Fibroblast of lung (primary cell): ENCODE measurements at regions not wholly inside any gene's neighbourhood (a gene's known extent, or its start where the extent isn't known, plus 50 kb on each side); places are given as distances from the start of the nearest gene placed in this dataset.

Experiments used
- DNase-seq, 2 donors: peaks; one replicate each; pipeline versions ENCODE4 v3.0.0 to v3.0.0-alpha.2; 2010; ENCODE audit warnings: low read depth in 2 of 2
- H2AFZ ChIP-seq: 2 replicates; pipeline ENCODE4 v1.5.1; 2012; ENCODE audit warnings: low read length, control low read depth, inconsistent platforms
- H3K27ac ChIP-seq: 2 replicates; pipeline ENCODE4 v1.5.1; 2011; ENCODE audit warnings: low read length, control low read depth; ENCODE audit not compliant: insufficient read depth
- H3K27me3 ChIP-seq: 2 replicates; pipeline ENCODE4 v1.5.1; 2011; ENCODE audit warnings: mild to moderate bottlenecking, low read length; ENCODE audit not compliant: control insufficient read depth, insufficient read depth
- H3K36me3 ChIP-seq: 2 replicates; pipeline ENCODE4 v1.5.1; 2011; ENCODE audit warnings: low read length; ENCODE audit not compliant: control insufficient read depth, insufficient read depth
- H3K4me1 ChIP-seq: 2 replicates; pipeline ENCODE4 v1.5.1; 2011; ENCODE audit warnings: low read length; ENCODE audit not compliant: control insufficient read depth, insufficient read depth; ENCODE audit errors: extremely low read depth
- H3K4me2 ChIP-seq: 2 replicates; pipeline ENCODE4 v1.5.1; 2011; ENCODE audit warnings: low read length, control low read depth; ENCODE audit not compliant: insufficient read depth; ENCODE audit errors: extremely low read depth
- H3K4me3 ChIP-seq, 4 experiments: fragments of 200-600 bp in 1 of 4; sonication (generic) in 1 of 4; replicated peaks in 1 of 4; 2 replicates each; pipeline ENCODE4 v1.5.1; 2011 to 2016; ENCODE audit warnings: low read length in 4 of 4, low read depth in 3 of 4, mild to moderate bottlenecking in 3 of 4, control low read depth in 2 of 4, inconsistent platforms in 1 of 4, mixed read lengths in 1 of 4; ENCODE audit not compliant: insufficient read depth in 1 of 4; ENCODE audit errors: control extremely low read depth in 1 of 4
- H3K79me2 ChIP-seq: 2 replicates; pipeline ENCODE4 v1.5.1; 2012; ENCODE audit warnings: mild to moderate bottlenecking, low read length, inconsistent platforms; ENCODE audit not compliant: control insufficient read depth, insufficient read depth
- H3K9ac ChIP-seq: 2 replicates; pipeline ENCODE4 v1.5.1; 2011; ENCODE audit warnings: mild to moderate bottlenecking, low read length, control low read depth; ENCODE audit not compliant: insufficient read depth
- H3K9me3 ChIP-seq: 2 replicates; pipeline ENCODE4 v1.5.1; 2012; ENCODE audit warnings: low read depth, low read length; ENCODE audit not compliant: control insufficient read depth, insufficient read depth
- H4K20me1 ChIP-seq: 2 replicates; pipeline ENCODE4 v1.5.1; 2011; ENCODE audit warnings: low read length; ENCODE audit not compliant: control insufficient read depth, insufficient read depth; ENCODE audit errors: extremely low read depth
- CTCF ChIP-seq, 2 donors: IDR thresholded peaks in 1 of 2; conservative IDR thresholded peaks in 1 of 2; 1 replicate in 1 of 2; 2 replicates in 1 of 2; pipeline ENCODE4 v1.5.1; 2011 to 2012; ENCODE audit warnings: low read length in 2 of 2, control low read depth in 1 of 2, inconsistent platforms in 1 of 2, low read depth in 1 of 2, mild to moderate bottlenecking in 1 of 2
- EZH2 ChIP-seq: IDR thresholded peaks from 2 replicates; pipeline ENCODE4 v1.5.1; 2012; ENCODE audit warnings: low read length, control low read depth, mild to moderate bottlenecking; ENCODE audit errors: missing control alignments

GRCh38 chr5:111574311-111574710 lies 62.0 kb upstream of the STARD4 start:
- no peak overlapping the region for H3K27ac ChIP-seq
- peak in 1 of 2 donors; percentile 20 for DNase-seq
- no peaks in the 10 kb centered on the region for H3K27me3 ChIP-seq
- H3K79me2 ChIP-seq, result no peaks in the 10 kb centered on the region
- no peak overlapping the region for H3K4me2 ChIP-seq
- no peak for TF ChIP-seq EZH2
- no peak for TF ChIP-seq CTCF (conservative IDR thresholded peaks at IDR 0.05 in 1 of 2, IDR thresholded peaks at IDR 0.05 in 1 of 2; ENCODE audit: low read depth in 1 of 2, low read length in 2 of 2)
- H4K20me1 ChIP-seq, result no peaks in the 10 kb centered on the region
- H2AFZ ChIP-seq, result no peak overlapping the region
- H3K4me3 ChIP-seq, result no peak overlapping the region
- H3K36me3 ChIP-seq, result no peaks in the 10 kb centered on the region
- H3K9me3 ChIP-seq, result no peaks in the 10 kb centered on the region
- no peaks in the 10 kb centered on the region for H3K4me1 ChIP-seq
- no peak overlapping the region for H3K9ac ChIP-seq

- H3K36me3 ChIP-seq, result no peaks in the 10 kb centered on the region
- H3K9ac ChIP-seq, result no peak overlapping the region
- H3K4me1 ChIP-seq, result no peaks in the 10 kb centered on the region
- no peaks in the 10 kb centered on the region for H3K27me3 ChIP-seq
- no peaks in the 10 kb centered on the region for H3K9me3 ChIP-seq
- no peak overlapping the region for H3K4me3 ChIP-seq
- H2AFZ ChIP-seq, result no peak overlapping the region
- TF ChIP-seq CTCF (conservative IDR thresholded peaks at IDR 0.05 in 1 of 2, IDR thresholded peaks at IDR 0.05 in 1 of 2; ENCODE audit: low read depth in 1 of 2, low read length in 2 of 2) (no peak), EZH2 (no peak)
- H3K27ac ChIP-seq, result no peak overlapping the region
- DNase-seq, result no peak
- no peaks in the 10 kb centered on the region for H3K79me2 ChIP-seq
- H3K4me2 ChIP-seq, result no peak overlapping the region
- no peaks in the 10 kb centered on the region for H4K20me1 ChIP-seq
Measured at GRCh38 chr5:111572561-111572960, 60.2 kb upstream of the STARD4 start.

GRCh38 chr5:111563031-111563822 lies 50.9 kb upstream of the STARD4 start:
- H3K4me2 ChIP-seq, result no peak overlapping the region
- H3K27me3 ChIP-seq, result no peaks in the 10 kb centered on the region
- no peak overlapping the region for H3K27ac ChIP-seq
- H3K9me3 ChIP-seq, result no peaks in the 10 kb centered on the region
- no peak overlapping the region for H3K9ac ChIP-seq
- no peaks in the 10 kb centered on the region for H3K79me2 ChIP-seq
- H2AFZ ChIP-seq, result no peak overlapping the region
- no peak for TF ChIP-seq CTCF (conservative IDR thresholded peaks at IDR 0.05 in 1 of 2, IDR thresholded peaks at IDR 0.05 in 1 of 2; ENCODE audit: low read depth in 1 of 2, low read length in 2 of 2)
- TF ChIP-seq EZH2, result no peak
- no peak overlapping the region for H3K4me3 ChIP-seq
- no peaks in the 10 kb centered on the region for H4K20me1 ChIP-seq
- no peaks in the 10 kb centered on the region for H3K4me1 ChIP-seq
- peak; percentile 54 to 98 for DNase-seq
- H3K36me3 ChIP-seq, result no peaks in the 10 kb centered on the region
